ENCODE measurements at regions not wholly inside any gene's neighbourhood (a gene's known extent, or its start where the extent isn't known, plus 50 kb on each side); places are given as distances from the start of the nearest gene placed in this dataset.

GRCh38 chr17:5711344-5711743 lies 127.0 kb upstream of the NLRP1 start:
- no peak overlapping the region for H3K9ac ChIP-seq (ENCODE audit: low read length)
- H3K79me2 ChIP-seq (ENCODE audit: insufficient read depth, low read length): no peaks in the 10 kb centered on the region
- no peak overlapping the region for H3K4me2 ChIP-seq (ENCODE audit: low read length)
- H4K20me1 ChIP-seq (ENCODE audit: insufficient read depth, low read length): no peaks in the 10 kb centered on the region
- Mint-ChIP-seq H3K27me3 (ENCODE audit: low read depth, unreplicated experiment) (peaks cover 20% of the 10 kb centered on the region), H3K9me3 (ENCODE audit: unreplicated experiment) (peaks cover 10% of the 10 kb centered on the region), H3K27ac (ENCODE audit: unreplicated experiment) (no peak overlapping the region), H3K4me3 (ENCODE audit: unreplicated experiment) (no peak overlapping the region), H3K4me1 (ENCODE audit: low read depth, unreplicated experiment) (peaks cover 2% of the 10 kb centered on the region), H3K36me3 (ENCODE audit: low read depth, unreplicated experiment) (no peaks in the 10 kb centered on the region)
- no peak for DNase-seq (ENCODE audit: low read depth)
- H3K36me3 ChIP-seq (ENCODE audit: insufficient read depth, low read length): no peaks in the 10 kb centered on the region
- H3K4me1 ChIP-seq (ENCODE audit: insufficient read depth, low read length): no peaks in the 10 kb centered on the region
- H2AFZ ChIP-seq (ENCODE audit: low read depth, low read length): no peak overlapping the region
- no peak for FAIRE-seq
- H3K4me3 ChIP-seq (ENCODE audit: insufficient read depth, low read depth, low read length): no peak overlapping the region
- no peak for TF ChIP-seq CTCF (IDR thresholded peaks at IDR 0.05; ENCODE audit: insufficient read depth, low read depth, low read length)
- no peak for TF ChIP-seq EZH2 (IDR thresholded peaks at IDR 0.05; ENCODE audit: insufficient read depth, low read length)
- H3K27ac ChIP-seq (ENCODE audit: low read depth, low read length): no peak overlapping the region
- H3K9me3 ChIP-seq (ENCODE audit: insufficient read depth, low read depth, low read length): peaks cover 6% of the 10 kb centered on the region
- peaks cover 4% of the 10 kb centered on the region for H3K27me3 ChIP-seq (ENCODE audit: insufficient read depth, low read length)

- peaks cover 4% of the 10 kb centered on the region for H3K4me1 Mint-ChIP-seq (ENCODE audit: low read depth, unreplicated experiment)
- H3K36me3 Mint-ChIP-seq (ENCODE audit: low read depth, unreplicated experiment): no peaks in the 10 kb centered on the region
- peaks cover 23% of the 10 kb centered on the region for H3K27me3 Mint-ChIP-seq (ENCODE audit: low read depth, unreplicated experiment)
- H3K4me3 ChIP-seq (ENCODE audit: insufficient read depth, low read depth, low read length): no peak overlapping the region
- no peak overlapping the region for H2AFZ ChIP-seq (ENCODE audit: low read depth, low read length)
- H3K27ac Mint-ChIP-seq (ENCODE audit: unreplicated experiment): no peak overlapping the region
- H4K20me1 ChIP-seq (ENCODE audit: insufficient read depth, low read length): no peaks in the 10 kb centered on the region
- DNase-seq (ENCODE audit: low read depth): no peak
- no peak overlapping the region for H3K9ac ChIP-seq (ENCODE audit: low read length)
- no peak overlapping the region for H3K4me2 ChIP-seq (ENCODE audit: low read length)
- H3K9me3 Mint-ChIP-seq (ENCODE audit: unreplicated experiment): peaks cover 10% of the 10 kb centered on the region
- no peak for TF ChIP-seq CTCF (IDR thresholded peaks at IDR 0.05; ENCODE audit: insufficient read depth, low read depth, low read length)
- no peak for TF ChIP-seq EZH2 (IDR thresholded peaks at IDR 0.05; ENCODE audit: insufficient read depth, low read length)
- no peak overlapping the region for H3K27ac ChIP-seq (ENCODE audit: low read depth, low read length)
- no peak for FAIRE-seq
- no peaks in the 10 kb centered on the region for H3K36me3 ChIP-seq (ENCODE audit: insufficient read depth, low read length)
- peaks cover 8% of the 10 kb centered on the region for H3K4me1 ChIP-seq (ENCODE audit: insufficient read depth, low read length)
- H3K27me3 ChIP-seq (ENCODE audit: insufficient read depth, low read length): peaks cover 4% of the 10 kb centered on the region
- no peaks in the 10 kb centered on the region for H3K79me2 ChIP-seq (ENCODE audit: insufficient read depth, low read length)
- H3K9me3 ChIP-seq (ENCODE audit: insufficient read depth, low read depth, low read length): peaks cover 6% of the 10 kb centered on the region
- H3K4me3 Mint-ChIP-seq (ENCODE audit: unreplicated experiment): no peak overlapping the region
These were observed 130.7 kb upstream of the NLRP1 start for GRCh38 chr17:5714993-5715392.

GRCh38 chr17:5715478-5715877 lies 131.2 kb upstream of the NLRP1 start:
- Histone ChIP-seq H3K36me3 (ENCODE audit: insufficient read depth, low read length) (no peaks in the 10 kb centered on the region), H3K79me2 (ENCODE audit: insufficient read depth, low read length) (no peaks in the 10 kb centered on the region), H2AFZ (ENCODE audit: low read depth, low read length) (no peak overlapping the region), H3K27me3 (ENCODE audit: insufficient read depth, low read length) (peaks cover 4% of the 10 kb centered on the region), H3K4me1 (ENCODE audit: insufficient read depth, low read length) (peaks cover 8% of the 10 kb centered on the region), H3K4me3 (ENCODE audit: insufficient read depth, low read depth, low read length) (no peak overlapping the region), H3K9me3 (ENCODE audit: insufficient read depth, low read depth, low read length) (peaks cover 6% of the 10 kb centered on the region), H3K4me2 (ENCODE audit: low read length) (no peak overlapping the region), H4K20me1 (ENCODE audit: insufficient read depth, low read length) (no peaks in the 10 kb centered on the region), H3K27ac (ENCODE audit: low read depth, low read length) (no peak overlapping the region), H3K9ac (ENCODE audit: low read length) (no peak overlapping the region)
- Mint-ChIP-seq H3K4me1 (ENCODE audit: low read depth, unreplicated experiment) (peaks cover 6% of the 10 kb centered on the region), H3K9me3 (ENCODE audit: unreplicated experiment) (peaks cover 7% of the 10 kb centered on the region), H3K4me3 (ENCODE audit: unreplicated experiment) (no peak overlapping the region), H3K27ac (ENCODE audit: unreplicated experiment) (no peak overlapping the region), H3K36me3 (ENCODE audit: low read depth, unreplicated experiment) (no peaks in the 10 kb centered on the region), H3K27me3 (ENCODE audit: low read depth, unreplicated experiment) (peaks cover 23% of the 10 kb centered on the region)
- FAIRE-seq (no peak), DNase-seq (ENCODE audit: low read depth) (no peak)
- TF ChIP-seq EZH2 (IDR thresholded peaks at IDR 0.05; ENCODE audit: insufficient read depth, low read length): no peak
- TF ChIP-seq CTCF (IDR thresholded peaks at IDR 0.05; ENCODE audit: insufficient read depth, low read depth, low read length): no peak
